ENCODE measurements at regions not wholly inside any gene's neighbourhood (a gene's known extent, or its start where the extent isn't known, plus 50 kb on each side); places are given as distances from the start of the nearest gene placed in this dataset.
"Not testable (repeated sequence)": the region's sequence is repeated elsewhere in the genome, so short reads cannot be mapped to it uniquely, and the experiment has no call there.

- no peak for DNase-seq (ENCODE audit: low read depth, low spot score)
Measured at GRCh38 chr19:31445406-31445805, 96.2 kb upstream of the TSHZ3 start.

- DNase-seq (ENCODE audit: low read depth, low spot score): no peak
Measured at GRCh38 chr19:31448221-31448657, 99.0 kb upstream of the TSHZ3 start.

GRCh38 chr19:31449379-31449778 lies 100.1 kb upstream of the TSHZ3 start:
- DNase-seq (ENCODE audit: low read depth, low spot score): no peak

- no peak for DNase-seq (ENCODE audit: low read depth, low spot score)
Measured at GRCh38 chr19:31450696-31451095, 101.5 kb upstream of the TSHZ3 start.

- DNase-seq (ENCODE audit: low read depth, low spot score): no peak
Measured at GRCh38 chr19:31451686-31452330, 102.6 kb upstream of the TSHZ3 start.

GRCh38 chr19:31459430-31459829 lies 110.2 kb upstream of the TSHZ3 start:
- DNase-seq (ENCODE audit: low read depth, low spot score): no peak

GRCh38 chr19:31461814-31462539 lies 112.7 kb upstream of the TSHZ3 start:
- no peak for DNase-seq (ENCODE audit: low read depth, low spot score)

- DNase-seq (ENCODE audit: low read depth, low spot score): no peak
Measured at GRCh38 chr19:31470229-31470939, 121.1 kb upstream of the TSHZ3 start.

- no peak for DNase-seq (ENCODE audit: low read depth, low spot score)
Measured at GRCh38 chr19:31470952-31471351, 121.7 kb upstream of the TSHZ3 start.

- no peak for DNase-seq (ENCODE audit: low read depth, low spot score)
Measured at GRCh38 chr19:31478241-31478640, 129.0 kb upstream of the TSHZ3 start.

GRCh38 chr19:31483226-31483857 lies 134.1 kb upstream of the TSHZ3 start:
- DNase-seq (ENCODE audit: low read depth, low spot score): no peak

- DNase-seq (ENCODE audit: low read depth, low spot score): not testable (repeated sequence)
Measured at GRCh38 chr19:31484858-31485410, 135.7 kb upstream of the TSHZ3 start.

- DNase-seq (ENCODE audit: low read depth, low spot score): no peak
Measured at GRCh38 chr19:31485472-31485871, 136.2 kb upstream of the TSHZ3 start.

- no peak for DNase-seq (ENCODE audit: low read depth, low spot score)
Measured at GRCh38 chr19:31491242-31491641, 142.0 kb upstream of the TSHZ3 start.

GRCh38 chr19:31492050-31492449 lies 142.8 kb upstream of the TSHZ3 start:
- no peak for DNase-seq (ENCODE audit: low read depth, low spot score)

GRCh38 chr19:31496076-31496475 lies 146.8 kb upstream of the TSHZ3 start:
- no peak for DNase-seq (ENCODE audit: low read depth, low spot score)

- no peak for DNase-seq (ENCODE audit: low read depth, low spot score)
Measured at GRCh38 chr19:31497709-31498108, 148.5 kb upstream of the TSHZ3 start.

GRCh38 chr19:31498781-31499180 lies 149.5 kb upstream of the TSHZ3 start:
- DNase-seq (ENCODE audit: low read depth, low spot score): no peak

- DNase-seq (ENCODE audit: low read depth, low spot score): no peak
Measured at GRCh38 chr19:31499281-31500196, 150.3 kb upstream of the TSHZ3 start.

- no peak for DNase-seq (ENCODE audit: low read depth, low spot score)
Measured at GRCh38 chr19:31500197-31500830, 151.1 kb upstream of the TSHZ3 start.

Measured in activated naive CD8-positive, alpha-beta T cell treated with anti-CD3 and anti-CD28 coated beads, Interleukin-2, amount 50 U/mL, for 16 hours (primary cell).